ENCODE measurements at regions not wholly inside any gene's neighbourhood (a gene's known extent, or its start where the extent isn't known, plus 50 kb on each side); places are given as distances from the start of the nearest gene placed in this dataset.

- TF ChIP-seq POLR2A (IDR thresholded peaks at IDR 0.05; ENCODE audit: low read depth, low read length): no peak
- no peak for TF ChIP-seq PAX5 (IDR thresholded peaks at IDR 0.05; ENCODE audit: insufficient read depth, low read length, severe bottlenecking)
- no peak for TF ChIP-seq POLR2AphosphoS5 (IDR thresholded peaks at IDR 0.05; ENCODE audit: low read depth, low read length)
These were observed 343.9 kb downstream of the BMPER start for GRCh38 chr7:34249192-34249591.
